Activated CD8-positive, alpha-beta T cell treated with anti-CD3 and anti-CD28 coated beads, Interleukin-2, amount 10 ng/mL, durations not matched to agents 7 days and 5 days (primary cell): ENCODE measurements at regions not wholly inside any gene's neighbourhood (a gene's known extent, or its start where the extent isn't known, plus 50 kb on each side); places are given as distances from the start of the nearest gene placed in this dataset.
"Not testable (repeated sequence)": the region's sequence is repeated elsewhere in the genome, so short reads cannot be mapped to it uniquely, and the experiment has no call there.

Source experiments
- ATAC-seq: fragments of 150-1000 bp; cut with Tn5 transposase; one replicate; pipeline ENCODE4 v1.10.0; 2021; ENCODE audit warnings: moderate library complexity
- CTCF ChIA-PET: fragments of 350-600 bp; sonication (Branson Sonifier 250); formaldehyde crosslinking; loops from one replicate; lab custom pipeline; 2021; ENCODE audit warnings: antibody characterized with exemption; lab: Charles Lee
- POLR2A ChIA-PET: fragments of 350-600 bp; sonication (Branson Sonifier 250); formaldehyde crosslinking; loops from one replicate; lab custom pipeline; 2021; ENCODE audit warnings: antibody characterized with exemption; lab: Charles Lee
- DNase-seq: peaks from one replicate; pipeline ENCODE4 v3.0.0-alpha.2; 2020
- H3K27ac Mint-ChIP-seq: one replicate; pipeline ENCODE4 v1.8.0; 2021; ENCODE audit warnings: mild to moderate bottlenecking, mixed read lengths
- H3K27me3 Mint-ChIP-seq: one replicate; pipeline ENCODE4 v1.8.0; 2021; ENCODE audit warnings: low read depth, mixed read lengths
- H3K36me3 Mint-ChIP-seq: one replicate; pipeline ENCODE4 v1.8.0; 2021; ENCODE audit warnings: low read depth, mixed read lengths
- H3K4me1 Mint-ChIP-seq: one replicate; pipeline ENCODE4 v1.8.0; 2021; ENCODE audit warnings: low read depth, mixed read lengths
- H3K4me3 Mint-ChIP-seq: one replicate; pipeline ENCODE4 v1.8.0; 2021; ENCODE audit warnings: mild to moderate bottlenecking, mixed read lengths
- H3K9me3 Mint-ChIP-seq: one replicate; pipeline ENCODE4 v1.8.0; 2022; ENCODE audit warnings: mixed read lengths; ENCODE audit not compliant: insufficient read depth

- H3K27ac Mint-ChIP-seq, result no peak overlapping the region
- POLR2A ChIA-PET, result no interaction called here
- CTCF ChIA-PET, result no interaction called here
- H3K9me3 Mint-ChIP-seq, result no peaks in the 10 kb centered on the region
- no peaks in the 10 kb centered on the region for H3K4me1 Mint-ChIP-seq
- DNase-seq (no peak), ATAC-seq (no peak)
- peaks cover 3% of the 10 kb centered on the region for H3K27me3 Mint-ChIP-seq
- H3K36me3 Mint-ChIP-seq, result no peaks in the 10 kb centered on the region
- no peak overlapping the region for H3K4me3 Mint-ChIP-seq
These were observed 84.8 kb upstream of the ATP1A1 start for GRCh38 chr1:116288201-116288598.

GRCh38 chr1:116289193-116289592, 83.9 kb upstream of the ATP1A1 start:
- H3K27ac Mint-ChIP-seq, result no peak overlapping the region
- POLR2A ChIA-PET, result no interaction called here
- H3K4me1 Mint-ChIP-seq, result no peaks in the 10 kb centered on the region
- H3K9me3 Mint-ChIP-seq, result no peaks in the 10 kb centered on the region
- no peak overlapping the region for H3K4me3 Mint-ChIP-seq
- H3K36me3 Mint-ChIP-seq, result no peaks in the 10 kb centered on the region
- ATAC-seq, result no peak
- peaks cover 3% of the 10 kb centered on the region for H3K27me3 Mint-ChIP-seq
- CTCF ChIA-PET, result no interaction called here
- no peak for DNase-seq

- ChIA-PET POLR2A (no interaction called here), CTCF (no interaction called here)
- Mint-ChIP-seq H3K4me3 (no peak overlapping the region), H3K27me3 (peaks cover 3% of the 10 kb centered on the region), H3K4me1 (no peaks in the 10 kb centered on the region), H3K36me3 (no peaks in the 10 kb centered on the region), H3K27ac (no peak overlapping the region), H3K9me3 (no peaks in the 10 kb centered on the region)
- ATAC-seq (no peak), DNase-seq (no peak)
These were observed 82.8 kb upstream of the ATP1A1 start for GRCh38 chr1:116290085-116290705.

GRCh38 chr1:116291024-116291423, 82.0 kb upstream of the ATP1A1 start:
- Mint-ChIP-seq H3K27me3 (peaks cover 3% of the 10 kb centered on the region), H3K9me3 (no peaks in the 10 kb centered on the region), H3K4me1 (no peaks in the 10 kb centered on the region), H3K36me3 (no peaks in the 10 kb centered on the region), H3K4me3 (no peak overlapping the region), H3K27ac (no peak overlapping the region)
- CTCF ChIA-PET, result no interaction called here
- POLR2A ChIA-PET, result no interaction called here
- DNase-seq (no peak), ATAC-seq (no peak)

GRCh38 chr1:116292929-116293725, 79.9 kb upstream of the ATP1A1 start:
- POLR2A ChIA-PET, result no interaction called here
- Mint-ChIP-seq H3K4me1 (no peaks in the 10 kb centered on the region), H3K27me3 (peaks cover 3% of the 10 kb centered on the region), H3K27ac (no peak overlapping the region), H3K9me3 (no peaks in the 10 kb centered on the region), H3K36me3 (no peaks in the 10 kb centered on the region), H3K4me3 (no peak overlapping the region)
- DNase-seq (no peak), ATAC-seq (no peak)
- CTCF ChIA-PET, result no interaction called here

GRCh38 chr1:116297495-116298212, 75.4 kb upstream of the ATP1A1 start:
- no peak overlapping the region for H3K4me3 Mint-ChIP-seq
- H3K27me3 Mint-ChIP-seq, result no peaks in the 10 kb centered on the region
- no peak for ATAC-seq
- H3K9me3 Mint-ChIP-seq, result no peaks in the 10 kb centered on the region
- no peak for DNase-seq
- no peaks in the 10 kb centered on the region for H3K4me1 Mint-ChIP-seq
- CTCF ChIA-PET, result no interaction called here
- no peak overlapping the region for H3K27ac Mint-ChIP-seq
- POLR2A ChIA-PET, result no interaction called here
- H3K36me3 Mint-ChIP-seq, result no peaks in the 10 kb centered on the region

- DNase-seq, ATAC-seq, H3K4me1 Mint-ChIP-seq, POLR2A ChIA-PET, H3K36me3 Mint-ChIP-seq, CTCF ChIA-PET, H3K27ac Mint-ChIP-seq, H3K4me3 Mint-ChIP-seq, H3K27me3 Mint-ChIP-seq, H3K9me3 Mint-ChIP-seq: not testable (repeated sequence)
These were observed 74.8 kb upstream of the ATP1A1 start for GRCh38 chr1:116298213-116298579.

- DNase-seq, result no peak
- ChIA-PET POLR2A (no interaction called here), CTCF (interaction anchor here (0.6 kb wide), 1 partner anchor 276 kb away, joined by 3 read pairs; no protein-coding TSS in a partner anchor)
- Mint-ChIP-seq H3K27ac (no peak overlapping the region), H3K27me3 (no peaks in the 10 kb centered on the region), H3K4me1 (no peaks in the 10 kb centered on the region), H3K4me3 (no peak overlapping the region), H3K36me3 (no peaks in the 10 kb centered on the region), H3K9me3 (no peaks in the 10 kb centered on the region)
- no peak for ATAC-seq
These were observed 74.3 kb upstream of the ATP1A1 start for GRCh38 chr1:116298746-116299145.

- no peaks in the 10 kb centered on the region for H3K27me3 Mint-ChIP-seq
- POLR2A ChIA-PET, result no interaction called here
These were observed 73.8 kb upstream of the ATP1A1 start for GRCh38 chr1:116299248-116299647.

GRCh38 chr1:116302281-116302680, 70.8 kb upstream of the ATP1A1 start:
- ATAC-seq (no peak), DNase-seq (no peak)
- no peaks in the 10 kb centered on the region for H3K27me3 Mint-ChIP-seq
- H3K27ac Mint-ChIP-seq, result no peak overlapping the region
- no peaks in the 10 kb centered on the region for H3K36me3 Mint-ChIP-seq
- ChIA-PET POLR2A (no interaction called here), CTCF (interaction anchor here (0.7 to 1.8 kb wide), 2 partner anchors 19 to 163 kb away, joined by 3 to 4 read pairs; no protein-coding TSS in a partner anchor)
- H3K4me3 Mint-ChIP-seq, result no peak overlapping the region
- H3K9me3 Mint-ChIP-seq, result no peaks in the 10 kb centered on the region
- no peaks in the 10 kb centered on the region for H3K4me1 Mint-ChIP-seq

More at GRCh38 chr1:116299248-116299647, 73.8 kb upstream of the ATP1A1 start:
- no peaks in the 10 kb centered on the region for H3K4me1 Mint-ChIP-seq
- H3K36me3 Mint-ChIP-seq, result no peaks in the 10 kb centered on the region
- DNase-seq, result no peak
- no peaks in the 10 kb centered on the region for H3K9me3 Mint-ChIP-seq
- no peak for ATAC-seq
- H3K27ac Mint-ChIP-seq, result no peak overlapping the region
- CTCF ChIA-PET, result interaction anchor here (0.6 kb wide), 1 partner anchor 276 kb away, joined by 3 read pairs; no protein-coding TSS in a partner anchor
- no peak overlapping the region for H3K4me3 Mint-ChIP-seq

GRCh38 chr1:116306102-116306501, 66.9 kb upstream of the ATP1A1 start:
- Mint-ChIP-seq H3K36me3 (no peaks in the 10 kb centered on the region), H3K4me1 (peaks cover 3% of the 10 kb centered on the region), H3K27me3 (no peaks in the 10 kb centered on the region), H3K27ac (no peak overlapping the region), H3K4me3 (no peak overlapping the region), H3K9me3 (no peaks in the 10 kb centered on the region)
- DNase-seq (no peak), ATAC-seq (no peak)
- CTCF ChIA-PET, result no interaction called here
- POLR2A ChIA-PET, result no interaction called here

GRCh38 chr1:116306840-116307442, 66.1 kb upstream of the ATP1A1 start:
- ATAC-seq, result no peak
- Mint-ChIP-seq H3K4me1 (peaks cover 3% of the 10 kb centered on the region), H3K27me3 (no peaks in the 10 kb centered on the region), H3K36me3 (no peaks in the 10 kb centered on the region), H3K27ac (no peak overlapping the region), H3K9me3 (no peaks in the 10 kb centered on the region), H3K4me3 (no peak overlapping the region)
- DNase-seq, result no peak
- ChIA-PET POLR2A (no interaction called here), CTCF (no interaction called here)
